Stimulated activated naive CD8-positive, alpha-beta T cell treated with anti-CD3 and anti-CD28 coated beads, Interleukin-15, Interleukin-2, amounts not matched to agents 100 ng/mL and 50 ng/mL, for 24 hours (primary cell): ENCODE measurements at regions not wholly inside any gene's neighbourhood (a gene's known extent, or its start where the extent isn't known, plus 50 kb on each side); places are given as distances from the start of the nearest gene placed in this dataset.

Source experiments
- H3K27ac Mint-ChIP-seq: one replicate; pipeline ENCODE4 v1.8.0; 2021; ENCODE audit warnings: mild to moderate bottlenecking, mixed read lengths
- H3K27me3 Mint-ChIP-seq: one replicate; pipeline ENCODE4 v1.8.0; 2021; ENCODE audit warnings: mixed read lengths
- H3K36me3 Mint-ChIP-seq: one replicate; pipeline ENCODE4 v1.8.0; 2021; ENCODE audit warnings: low read depth, mixed read lengths
- H3K4me1 Mint-ChIP-seq: one replicate; pipeline ENCODE4 v1.8.0; 2021; ENCODE audit warnings: low read depth, mixed read lengths
- H3K4me3 Mint-ChIP-seq: one replicate; pipeline ENCODE4 v1.8.0; 2021; ENCODE audit warnings: mild to moderate bottlenecking, mixed read lengths
- H3K9me3 Mint-ChIP-seq: one replicate; pipeline ENCODE4 v1.8.0; 2021; ENCODE audit warnings: mixed read lengths

DNA sequence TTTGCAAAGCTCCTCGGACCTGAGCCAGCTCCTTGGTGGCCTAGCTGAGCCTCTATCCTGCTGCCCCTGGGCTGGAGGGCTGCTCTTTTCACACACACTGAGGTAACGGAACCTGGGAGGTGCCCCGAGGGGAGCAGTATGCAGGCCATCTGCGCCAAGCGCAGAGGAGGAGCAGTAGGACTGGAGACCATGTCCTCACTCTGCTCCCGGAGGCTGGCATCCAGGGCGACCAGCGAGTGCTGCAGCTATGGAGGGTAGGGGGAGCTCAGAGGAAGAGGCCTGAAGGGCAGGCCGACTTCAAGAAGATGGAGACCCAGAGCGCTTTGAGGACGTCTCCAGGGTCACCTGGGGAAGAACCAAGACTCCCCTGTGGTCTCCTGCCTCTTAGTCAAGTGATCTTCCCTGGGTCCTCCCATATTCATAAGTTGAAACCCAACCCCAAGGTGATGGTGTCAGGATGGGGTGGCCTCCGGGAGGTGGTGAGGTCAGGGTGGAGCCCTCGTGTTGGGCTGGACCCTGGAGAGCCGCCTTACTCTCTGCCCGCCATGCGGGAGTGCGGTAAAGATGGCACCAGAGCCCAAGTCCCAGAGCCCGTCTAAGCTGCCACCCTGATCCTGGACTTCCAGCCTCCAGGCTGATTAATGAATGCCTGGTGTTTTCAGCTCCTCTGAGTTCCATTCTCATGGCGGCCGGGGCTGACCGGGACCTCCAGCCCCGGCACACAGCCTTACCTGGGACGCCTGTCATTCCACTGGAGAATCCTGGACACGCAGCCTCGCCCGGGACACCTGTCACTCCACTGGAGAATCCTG is 160.7 kb downstream of the NDUFA10 start:
- Mint-ChIP-seq H3K4me3 (no peak overlapping the region), H3K27ac (no peak overlapping the region), H3K4me1 (no peaks in the 10 kb centered on the region), H3K9me3 (no peaks in the 10 kb centered on the region), H3K27me3 (no peaks in the 10 kb centered on the region), H3K36me3 (no peaks in the 10 kb centered on the region)

DNA sequence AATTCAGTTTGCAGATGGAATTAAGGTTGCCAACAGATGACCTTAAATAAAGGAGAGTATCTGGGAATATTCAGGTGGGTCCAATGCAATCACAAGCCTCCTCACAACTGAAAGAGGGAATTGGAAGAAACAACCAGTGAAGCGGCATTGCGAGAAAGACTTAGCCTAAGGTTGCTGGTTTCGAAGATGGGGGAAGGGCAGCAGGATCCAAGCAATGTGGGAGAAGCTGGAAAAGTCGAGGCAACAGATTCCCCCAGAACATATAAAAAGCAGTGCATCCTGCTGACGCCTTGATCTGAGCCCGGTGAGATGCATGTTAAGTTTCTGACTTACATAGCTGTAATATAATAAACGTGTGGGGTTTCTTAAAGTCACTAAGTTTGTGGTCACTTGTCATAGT is 162.5 kb downstream of the NDUFA10 start:
- Mint-ChIP-seq H3K9me3 (no peaks in the 10 kb centered on the region), H3K4me3 (no peak overlapping the region), H3K4me1 (no peaks in the 10 kb centered on the region), H3K27me3 (peaks cover 6% of the 10 kb centered on the region), H3K27ac (no peak overlapping the region), H3K36me3 (no peaks in the 10 kb centered on the region)

DNA sequence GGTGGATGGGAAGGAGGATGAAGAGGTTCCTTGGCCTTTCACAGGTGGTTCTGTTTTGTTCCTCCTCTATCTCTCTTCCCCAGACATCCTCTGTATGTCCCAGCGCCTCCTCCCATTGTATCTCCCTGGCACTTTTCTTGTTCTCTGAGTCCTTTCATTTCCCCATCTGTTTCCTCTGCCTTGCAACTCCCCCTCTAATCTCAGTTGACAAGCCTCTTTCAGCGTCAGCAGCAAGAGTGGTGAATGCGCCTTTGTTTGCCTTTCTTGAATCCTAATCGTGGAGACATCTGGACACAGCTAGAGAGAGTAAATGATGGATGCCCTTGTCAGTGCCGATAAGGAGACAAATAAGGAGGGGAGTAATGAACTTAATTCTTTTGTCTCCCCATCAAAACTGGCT is 167.0 kb downstream of the NDUFA10 start:
- Mint-ChIP-seq H3K36me3 (no peaks in the 10 kb centered on the region), H3K27me3 (peaks cover 14% of the 10 kb centered on the region), H3K4me1 (no peaks in the 10 kb centered on the region), H3K9me3 (no peaks in the 10 kb centered on the region), H3K4me3 (no peak overlapping the region), H3K27ac (no peak overlapping the region)

- Mint-ChIP-seq H3K4me3 (no peak overlapping the region), H3K27me3 (peaks cover 16% of the 10 kb centered on the region), H3K36me3 (no peaks in the 10 kb centered on the region), H3K27ac (no peak overlapping the region), H3K4me1 (no peaks in the 10 kb centered on the region), H3K9me3 (peaks cover 2% of the 10 kb centered on the region)
Measured at GRCh38 chr2:239857591-239857990, 167.6 kb downstream of the NDUFA10 start.

DNA sequence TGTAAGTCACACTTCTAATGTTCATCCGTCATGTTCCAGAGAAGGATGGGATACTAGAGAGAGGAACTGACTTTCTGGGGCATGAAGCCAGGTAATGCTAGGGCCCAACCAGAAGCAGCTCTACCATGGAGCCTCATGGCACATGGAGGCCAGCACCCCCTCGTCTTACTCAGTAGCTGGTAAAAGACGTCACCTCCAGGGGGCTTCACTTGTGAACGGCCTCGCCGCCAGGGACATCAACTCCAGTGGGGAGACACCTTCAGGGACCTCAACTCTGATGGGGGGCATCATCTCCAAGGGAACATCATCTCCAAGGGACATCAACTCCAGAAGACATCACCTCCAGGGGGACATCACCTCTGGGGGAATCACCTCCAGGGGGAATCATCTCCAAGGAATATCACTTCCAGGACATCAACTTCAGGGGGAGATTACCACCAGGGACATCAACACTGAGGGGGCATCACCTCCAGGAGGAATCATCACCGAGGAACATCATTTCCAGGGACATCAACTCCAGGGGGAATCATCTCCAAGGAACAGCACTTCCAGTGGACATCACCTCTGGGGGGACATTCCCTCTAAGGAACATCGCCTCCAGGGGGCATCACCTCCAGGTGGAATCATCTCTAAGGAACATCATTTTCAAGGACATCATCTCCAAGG is 168.4 kb downstream of the NDUFA10 start:
- H3K4me3 Mint-ChIP-seq: no peak overlapping the region

GRCh38 chr2:239855863-239856587 is 169.1 kb downstream of the NDUFA10 start:
- Mint-ChIP-seq H3K27me3 (peaks cover 21% of the 10 kb centered on the region), H3K4me3 (no peak overlapping the region), H3K9me3 (peaks cover 10% of the 10 kb centered on the region)

More for the DNA sequence above, 168.4 kb downstream of the NDUFA10 start:
- Mint-ChIP-seq H3K4me1 (no peaks in the 10 kb centered on the region), H3K36me3 (no peaks in the 10 kb centered on the region), H3K27ac (no peak overlapping the region), H3K27me3 (peaks cover 17% of the 10 kb centered on the region), H3K9me3 (peaks cover 5% of the 10 kb centered on the region)

DNA sequence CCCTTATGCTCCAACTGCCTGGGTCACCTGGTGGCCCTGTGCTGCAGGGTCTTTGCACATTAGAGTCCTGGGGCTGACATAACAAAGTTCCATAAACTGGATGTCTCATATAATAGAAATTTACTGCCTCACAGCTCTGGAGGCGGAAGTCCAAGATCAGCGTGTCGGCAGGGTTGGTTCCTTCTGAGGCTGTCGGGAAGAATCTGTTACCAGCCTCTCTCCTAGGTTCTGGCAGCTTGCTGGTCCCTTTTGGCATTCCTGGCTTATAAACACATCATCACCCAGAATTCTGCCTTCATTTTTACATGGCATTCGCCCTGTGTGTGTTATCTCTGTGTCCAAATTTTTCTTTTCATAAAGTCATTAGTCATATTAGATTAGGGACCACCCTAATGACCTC is 170.5 kb downstream of the NDUFA10 start:
- no peaks in the 10 kb centered on the region for H3K36me3 Mint-ChIP-seq
- no peak overlapping the region for H3K4me3 Mint-ChIP-seq
- no peaks in the 10 kb centered on the region for H3K4me1 Mint-ChIP-seq
- peaks cover 14% of the 10 kb centered on the region for H3K9me3 Mint-ChIP-seq
- H3K27me3 Mint-ChIP-seq: peaks cover 24% of the 10 kb centered on the region
- no peak overlapping the region for H3K27ac Mint-ChIP-seq

More at GRCh38 chr2:239855863-239856587, 169.1 kb downstream of the NDUFA10 start:
- no peak overlapping the region for H3K27ac Mint-ChIP-seq
- no peaks in the 10 kb centered on the region for H3K36me3 Mint-ChIP-seq
- no peaks in the 10 kb centered on the region for H3K4me1 Mint-ChIP-seq

DNA sequence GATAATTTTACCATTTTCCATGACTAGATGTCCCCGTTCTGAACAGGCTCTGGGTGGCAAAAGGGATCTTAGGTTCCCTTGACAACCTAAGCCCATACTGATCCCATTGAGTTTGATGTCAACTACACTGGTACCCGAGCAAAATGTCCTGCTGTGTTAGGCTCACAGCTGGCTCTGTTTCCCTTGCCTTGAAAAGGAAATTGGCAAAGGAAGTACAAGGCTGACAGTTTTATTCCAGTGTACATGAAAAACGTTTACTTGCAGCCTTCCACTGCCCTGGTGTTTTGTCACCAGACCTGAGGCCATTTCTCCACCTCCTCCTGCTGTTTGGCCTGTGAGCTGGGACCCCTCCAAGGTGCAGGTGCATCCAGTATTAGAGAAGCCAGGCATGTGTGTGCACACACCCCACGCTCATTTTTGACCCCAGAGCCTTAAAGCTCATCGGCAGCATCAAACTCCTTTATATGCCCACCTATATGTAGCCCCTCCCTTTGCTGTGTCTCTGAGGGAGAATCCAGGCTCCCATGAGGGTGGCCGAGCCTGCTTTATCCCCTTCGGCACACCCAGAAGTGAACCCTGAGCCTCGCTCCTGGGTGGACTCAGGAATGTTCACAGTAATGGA is 171.3 kb downstream of the NDUFA10 start:
- Mint-ChIP-seq H3K4me3 (no peak overlapping the region), H3K27ac (no peak overlapping the region), H3K36me3 (no peaks in the 10 kb centered on the region)

GRCh38 chr2:239853121-239853520 is 172.0 kb downstream of the NDUFA10 start:
- Mint-ChIP-seq H3K9me3 (peaks cover 21% of the 10 kb centered on the region), H3K27ac (no peak overlapping the region), H3K27me3 (peaks cover 20% of the 10 kb centered on the region), H3K4me3 (no peak overlapping the region), H3K36me3 (no peaks in the 10 kb centered on the region), H3K4me1 (no peaks in the 10 kb centered on the region)

More for the DNA sequence above, 171.3 kb downstream of the NDUFA10 start:
- Mint-ChIP-seq H3K27me3 (peaks cover 24% of the 10 kb centered on the region), H3K9me3 (peaks cover 20% of the 10 kb centered on the region), H3K4me1 (no peaks in the 10 kb centered on the region)

DNA sequence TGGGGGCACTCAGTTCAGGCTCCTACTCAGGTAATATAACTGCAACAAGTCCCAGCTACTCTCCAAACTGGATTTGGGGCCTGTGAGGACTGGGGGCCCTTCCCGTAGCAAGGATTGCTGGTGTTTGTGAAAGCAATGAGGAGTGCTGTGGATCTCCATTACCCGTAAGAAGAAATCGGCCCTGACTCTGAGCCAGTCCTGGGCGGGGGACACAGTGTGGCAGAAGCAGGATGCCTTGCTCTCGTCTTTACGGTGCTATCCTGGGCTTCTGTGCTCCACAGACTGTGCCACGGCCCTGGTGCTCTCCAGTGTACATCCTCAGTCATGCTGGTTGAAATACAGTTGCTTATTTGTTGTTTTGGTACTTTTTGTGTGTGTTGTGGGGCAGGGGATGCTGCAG is 172.9 kb downstream of the NDUFA10 start:
- Mint-ChIP-seq H3K27me3 (peaks cover 16% of the 10 kb centered on the region), H3K36me3 (no peaks in the 10 kb centered on the region), H3K27ac (no peak overlapping the region), H3K9me3 (peaks cover 21% of the 10 kb centered on the region), H3K4me1 (no peaks in the 10 kb centered on the region), H3K4me3 (no peak overlapping the region)

DNA sequence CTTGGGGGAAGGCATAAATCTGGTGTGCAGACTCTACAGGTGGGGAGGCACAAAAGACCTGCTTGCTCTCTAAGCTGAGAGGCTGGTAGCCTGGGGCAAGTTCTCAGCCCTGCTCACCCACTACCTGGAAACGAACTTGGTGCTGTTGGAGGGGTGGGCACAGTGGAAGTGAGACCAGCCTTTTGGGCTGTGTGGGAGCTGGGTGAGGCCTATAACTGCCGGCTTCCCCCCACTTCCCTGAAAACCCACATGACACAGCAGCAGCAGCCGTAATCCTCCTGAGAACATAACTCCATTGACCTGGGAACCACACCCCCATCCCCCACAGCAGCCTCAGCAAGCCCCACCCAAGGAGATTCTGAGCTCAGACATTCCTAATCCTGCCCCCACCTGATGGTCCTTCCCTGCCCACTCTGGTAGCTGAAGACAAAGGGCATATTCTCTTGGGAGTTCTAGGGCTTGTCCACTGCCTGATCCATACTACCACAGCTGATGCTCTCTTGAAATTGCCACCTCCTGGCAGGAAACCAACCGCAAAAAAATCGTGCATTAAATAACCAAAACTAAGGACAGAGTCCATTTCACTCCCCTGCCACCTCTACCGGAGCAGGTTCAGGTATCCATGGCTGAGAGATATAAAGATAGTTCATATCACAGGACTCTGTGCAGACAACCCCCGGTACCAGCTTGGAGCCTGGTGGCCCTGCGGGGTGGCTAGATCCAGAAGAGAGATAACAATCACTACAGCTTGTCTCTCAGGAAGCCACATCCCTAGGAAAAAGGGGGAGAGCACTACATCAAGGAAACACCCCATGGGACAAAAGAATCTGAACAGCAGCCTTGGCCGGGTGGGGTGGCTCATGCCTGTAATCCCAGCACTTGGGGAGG is 178.1 kb downstream of the NDUFA10 start:
- no peaks in the 10 kb centered on the region for H3K36me3 Mint-ChIP-seq
- H3K9me3 Mint-ChIP-seq: peaks cover 24% of the 10 kb centered on the region
- H3K4me3 Mint-ChIP-seq: no peak overlapping the region
- no peak overlapping the region for H3K27ac Mint-ChIP-seq
- H3K27me3 Mint-ChIP-seq: peaks cover 32% of the 10 kb centered on the region
- H3K4me1 Mint-ChIP-seq: peaks cover 3% of the 10 kb centered on the region

DNA sequence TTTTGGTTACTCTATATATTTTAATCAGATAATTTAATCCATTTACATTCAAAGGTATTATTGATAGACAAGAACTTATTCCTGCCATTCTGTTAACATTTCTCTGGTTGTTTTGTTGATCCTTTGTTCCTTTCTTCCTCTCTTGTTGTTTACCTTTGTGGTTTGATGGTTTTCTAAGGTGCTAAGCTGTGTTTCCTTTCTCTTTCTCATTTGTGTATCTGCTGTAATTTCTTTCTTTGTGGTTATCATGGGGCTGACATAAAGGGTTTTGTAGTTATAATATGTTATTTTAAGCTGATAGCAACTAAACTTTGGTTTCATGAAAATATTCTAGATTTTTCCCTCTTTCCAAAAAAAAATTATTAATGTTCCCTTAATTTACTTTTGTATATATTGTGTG is 179.2 kb downstream of the NDUFA10 start:
- Mint-ChIP-seq H3K9me3 (peaks cover 18% of the 10 kb centered on the region), H3K4me1 (peaks cover 3% of the 10 kb centered on the region), H3K27ac (no peak overlapping the region), H3K36me3 (no peaks in the 10 kb centered on the region), H3K27me3 (peaks cover 28% of the 10 kb centered on the region), H3K4me3 (no peak overlapping the region)

- Mint-ChIP-seq H3K4me3 (no peak overlapping the region), H3K36me3 (no peaks in the 10 kb centered on the region), H3K27ac (no peak overlapping the region), H3K27me3 (peaks cover 20% of the 10 kb centered on the region), H3K9me3 (peaks cover 4% of the 10 kb centered on the region), H3K4me1 (no peaks in the 10 kb centered on the region)
Measured at GRCh38 chr2:239839306-239839705, 185.8 kb downstream of the NDUFA10 start.
